ENCODE measurements at regions not wholly inside any gene's neighbourhood (a gene's known extent, or its start where the extent isn't known, plus 50 kb on each side); places are given as distances from the start of the nearest gene placed in this dataset.

GRCh38 chr16:27708651-27709050, 158.7 kb downstream of the KATNIP start:
- TF ChIP-seq CTCF (IDR thresholded peaks at IDR 0.05; ENCODE audit: borderline replicate concordance, insufficient read depth, low read depth, low read length): no peak
- no peak overlapping the region for H3K4me3 ChIP-seq (ENCODE audit: low read depth, low read length)

- no peak for TF ChIP-seq CTCF (IDR thresholded peaks at IDR 0.05; ENCODE audit: borderline replicate concordance, insufficient read depth, low read depth, low read length)
Observed at GRCh38 chr16:27712251-27712711, 162.3 kb downstream of the KATNIP start.

GRCh38 chr16:27717726-27718125, 167.8 kb downstream of the KATNIP start:
- no peak overlapping the region for H3K4me3 ChIP-seq (ENCODE audit: low read depth, low read length)
- TF ChIP-seq CTCF (IDR thresholded peaks at IDR 0.05; ENCODE audit: borderline replicate concordance, insufficient read depth, low read depth, low read length): no peak

More at GRCh38 chr16:27712251-27712711, 162.3 kb downstream of the KATNIP start:
- H3K4me3 ChIP-seq (ENCODE audit: low read depth, low read length): no peak overlapping the region

GRCh38 chr16:27718201-27719105, 168.5 kb downstream of the KATNIP start:
- TF ChIP-seq CTCF (IDR thresholded peaks at IDR 0.05; ENCODE audit: borderline replicate concordance, insufficient read depth, low read depth, low read length): no peak
- no peak overlapping the region for H3K4me3 ChIP-seq (ENCODE audit: low read depth, low read length)

- no peak overlapping the region for H3K4me3 ChIP-seq (ENCODE audit: low read depth, low read length)
- TF ChIP-seq CTCF (IDR thresholded peaks at IDR 0.05; ENCODE audit: borderline replicate concordance, insufficient read depth, low read depth, low read length): no peak
Observed at GRCh38 chr16:27719106-27719445, 169.1 kb downstream of the KATNIP start.

DNA sequence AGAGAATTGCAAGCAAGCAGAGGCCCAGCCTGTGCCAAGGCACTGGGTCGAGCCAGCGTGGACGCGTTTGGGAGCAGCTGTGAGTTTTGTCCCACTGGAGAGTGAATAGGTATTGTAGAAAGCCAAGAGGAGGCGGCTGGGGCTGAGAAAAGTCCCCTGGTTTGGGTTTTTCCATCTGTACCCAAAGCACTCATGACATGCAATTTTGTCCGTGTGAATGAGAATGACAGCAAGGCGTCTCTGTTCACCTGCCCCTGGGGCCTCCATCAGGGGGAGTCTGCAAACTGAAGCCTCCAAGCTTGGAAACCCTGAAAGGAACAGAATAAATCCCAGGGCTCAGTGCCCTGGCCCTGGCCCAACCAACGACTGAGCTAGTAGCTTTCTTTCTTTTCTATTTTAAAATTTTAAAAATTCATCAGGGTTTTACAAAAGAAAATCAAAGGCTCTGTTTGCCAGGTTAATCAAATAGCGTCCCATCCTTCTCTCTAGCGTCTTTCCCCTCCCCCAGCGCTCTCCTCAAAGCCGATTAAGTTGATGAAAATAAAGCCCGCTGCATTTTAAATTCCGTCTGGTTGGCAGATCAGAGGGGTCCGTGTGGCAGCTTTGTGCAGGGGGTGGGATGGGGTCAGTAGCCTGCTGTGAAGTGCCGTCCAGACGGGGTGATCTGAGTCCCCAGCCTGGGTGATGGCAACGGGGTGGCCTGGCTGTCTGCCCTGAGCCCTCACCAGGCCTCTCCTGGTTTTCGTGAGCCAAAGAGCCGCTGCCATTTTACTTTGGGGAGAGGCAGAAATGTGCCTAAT, 171.0 kb downstream of the KATNIP start:
- H3K4me3 ChIP-seq (ENCODE audit: low read depth, low read length): no peak overlapping the region

More for the DNA sequence above, 171.0 kb downstream of the KATNIP start:
- TF ChIP-seq CTCF (IDR thresholded peaks at IDR 0.05; ENCODE audit: borderline replicate concordance, insufficient read depth, low read depth, low read length): no peak
